RWPE1 (cell line): ENCODE measurements at regions not wholly inside any gene's neighbourhood (a gene's known extent, or its start where the extent isn't known, plus 50 kb on each side); places are given as distances from the start of the nearest gene placed in this dataset.

ENCODE experiments used
- CTCF ChIA-PET: fragments of 350-600 bp; sonication (Branson Sonifier 250); formaldehyde crosslinking; extraction: SDS; loops from one replicate; lab custom pipeline; 2021; lab: Yijun Ruan, JAX
- POLR2A ChIA-PET: fragments of 400-600 bp; formaldehyde crosslinking; extraction: SDS; loops from one replicate; lab custom pipeline; 2020; ENCODE audit warnings: antibody characterized with exemption; ENCODE audit not compliant: low non-redundant PET; lab: Yijun Ruan, JAX
- DNase-seq: peaks from one replicate; pipeline ENCODE4 v3.0.0; 2012; ENCODE audit warnings: low spot score
- H3K27ac ChIP-seq: fragments of 450-650 bp; 2 replicates; pipeline ENCODE4 v1.5.1; 2017
- CTCF ChIP-seq: fragments of 450-650 bp; conservative IDR thresholded peaks from 2 replicates; pipeline ENCODE4 v1.5.1; 2017; ENCODE audit warnings: low read depth, mild to moderate bottlenecking

DNA sequence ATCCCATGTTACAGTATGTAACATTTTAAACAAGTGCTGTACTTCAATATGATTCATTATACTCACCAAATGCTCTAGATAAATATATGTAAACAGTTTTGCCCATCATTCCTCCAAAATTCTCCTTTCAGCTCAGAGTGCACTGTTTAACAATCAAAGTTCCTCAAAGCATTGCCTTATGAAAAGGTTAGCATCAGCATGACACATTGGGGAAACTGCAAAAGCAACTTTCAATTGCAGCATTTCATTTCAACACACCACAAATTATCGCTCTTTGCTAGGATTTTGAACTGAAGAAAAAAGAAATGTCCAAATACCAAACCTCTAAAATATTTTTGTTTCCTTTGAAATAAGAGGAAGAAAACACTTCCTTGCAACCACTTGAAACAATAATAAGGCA is 413.2 kb downstream of the FLRT2 start:
- POLR2A ChIA-PET, result no interaction called here
- no peak for DNase-seq
- no peak overlapping the region for H3K27ac ChIP-seq
- CTCF ChIA-PET, result no interaction called here
- TF ChIP-seq CTCF, result no peak

DNA sequence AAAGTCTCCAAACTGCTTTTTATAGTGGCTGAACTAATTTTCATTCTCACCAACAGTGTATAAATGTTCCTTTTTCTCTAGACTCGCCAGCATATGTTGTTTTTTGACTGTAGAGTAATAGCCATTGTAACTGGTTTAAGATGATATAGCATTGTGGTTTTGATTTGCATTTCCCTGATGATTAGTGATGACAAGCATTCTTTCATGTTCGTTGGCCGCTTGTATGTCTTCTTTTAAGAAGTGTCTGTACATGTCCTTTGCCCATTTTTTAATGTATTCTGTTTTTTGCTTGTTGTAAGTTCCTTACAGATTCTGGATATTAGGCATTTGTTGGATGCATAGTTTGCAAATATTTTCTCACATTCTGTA is 404.9 kb downstream of the FLRT2 start:
- CTCF ChIA-PET, result no interaction called here
- H3K27ac ChIP-seq, result no peak overlapping the region
- no peak for DNase-seq
- TF ChIP-seq CTCF, result no peak
- POLR2A ChIA-PET, result no interaction called here

- H3K27ac ChIP-seq, result no peak overlapping the region
- DNase-seq, result peak; percentile 1
- POLR2A ChIA-PET, result no interaction called here
- TF ChIP-seq CTCF, result no peak
- CTCF ChIA-PET, result no interaction called here
These were observed 404.4 kb downstream of the FLRT2 start for GRCh38 chr14:85934123-85934885.

DNA sequence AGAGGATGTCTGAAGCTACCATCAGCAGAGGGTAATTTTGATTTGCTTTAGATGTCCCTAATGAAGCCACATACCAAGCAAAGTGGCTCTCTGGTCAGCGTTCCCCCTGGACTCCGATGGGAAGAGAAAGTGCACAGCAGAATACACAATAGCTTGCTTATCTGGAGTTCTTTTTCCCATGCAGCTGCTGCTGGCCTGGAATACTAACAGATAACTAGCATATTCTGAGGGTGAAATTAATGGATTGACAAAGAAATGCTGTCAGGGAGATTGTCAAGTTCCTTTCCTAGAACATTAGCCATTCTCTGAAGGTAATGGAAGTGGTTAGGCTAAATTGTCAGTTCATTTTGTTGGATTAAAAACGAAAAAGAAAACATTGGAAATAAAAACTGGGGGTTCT is 391.3 kb downstream of the FLRT2 start:
- no peak overlapping the region for H3K27ac ChIP-seq
- no peak for TF ChIP-seq CTCF
- DNase-seq, result no peak
- CTCF ChIA-PET, result no interaction called here
- POLR2A ChIA-PET, result no interaction called here

GRCh38 chr14:85917716-85918115 is 387.8 kb downstream of the FLRT2 start:
- no peak for DNase-seq
- CTCF ChIA-PET, result no interaction called here
- no peak for TF ChIP-seq CTCF
- H3K27ac ChIP-seq, result no peak overlapping the region
- POLR2A ChIA-PET, result no interaction called here

DNA sequence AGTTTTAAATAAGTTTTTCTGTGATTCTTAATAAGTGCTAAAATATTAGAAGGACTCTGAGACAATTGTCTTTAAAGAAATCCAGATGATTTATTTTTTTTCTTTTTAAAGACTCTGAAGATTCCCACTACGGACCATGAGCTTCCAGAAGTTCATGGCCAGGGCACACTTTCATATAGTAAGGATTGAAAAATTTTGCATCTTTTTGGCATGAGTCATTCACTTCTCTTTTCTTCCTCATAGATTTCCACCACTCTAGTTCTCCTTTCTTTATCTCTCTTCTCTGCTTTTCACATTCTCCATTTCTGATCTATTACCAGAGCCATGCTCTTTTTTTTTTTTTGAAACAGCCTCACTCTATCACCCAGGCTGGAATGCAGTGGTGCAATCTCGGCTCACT is 385.8 kb downstream of the FLRT2 start:
- no peak overlapping the region for H3K27ac ChIP-seq
- ChIA-PET CTCF (interaction anchor here (0.6 kb wide), 1 partner anchor 1844 kb away, joined by 4 read pairs; no protein-coding TSS in a partner anchor), POLR2A (no interaction called here)
- no peak for DNase-seq
- TF ChIP-seq CTCF, result no peak
